ENCODE measurements at regions not wholly inside any gene's neighbourhood (a gene's known extent, or its start where the extent isn't known, plus 50 kb on each side); places are given as distances from the start of the nearest gene placed in this dataset.

- no peak for DNase-seq (ENCODE audit: low spot score in 2 of 2)
- no peaks in the 10 kb centered on the region for H3K9me3 ChIP-seq
- H3K4me3 ChIP-seq: no peak overlapping the region
- H3K27ac ChIP-seq: no peak overlapping the region
- H3K27me3 ChIP-seq: no peaks in the 10 kb centered on the region
- intact Hi-C loops (cut with DNase I; ENCODE audit: low total_unique reads): no loop called here
- peaks cover 0 to 8% of the 10 kb centered on the region in 2 donors for H3K4me1 ChIP-seq
- TF ChIP-seq POLR2A (IDR thresholded peaks at IDR 0.05) (no peak), POLR2AphosphoS5 (IDR thresholded peaks at IDR 0.05) (no peak), CTCF (IDR thresholded peaks at IDR 0.05) (no peak)
- H3K36me3 ChIP-seq: no peaks in the 10 kb centered on the region
Measured at GRCh38 chr5:38756068-38756467, 89.7 kb upstream of the OSMR start.

GRCh38 chr5:38757451-38758245 is 88.2 kb upstream of the OSMR start:
- no peak for TF ChIP-seq POLR2A (IDR thresholded peaks at IDR 0.05)
- no peak for TF ChIP-seq POLR2AphosphoS5 (IDR thresholded peaks at IDR 0.05)
- TF ChIP-seq CTCF (IDR thresholded peaks at IDR 0.05): no peak
- Histone ChIP-seq H3K9me3 (no peaks in the 10 kb centered on the region), H3K27ac (peak overlapping the region in 1 of 2 donors; percentile 19), H3K4me3 (no peak overlapping the region), H3K36me3 (no peaks in the 10 kb centered on the region), H3K27me3 (no peaks in the 10 kb centered on the region), H3K4me1 (peaks cover 0 to 8% of the 10 kb centered on the region in 2 donors)
- intact Hi-C loops (cut with DNase I; ENCODE audit: low total_unique reads): no loop called here
- no peak for DNase-seq (ENCODE audit: low spot score in 2 of 2)

- Histone ChIP-seq H3K27ac (peak overlapping the region in 1 of 2 donors; percentile 21), H3K9me3 (no peaks in the 10 kb centered on the region), H3K27me3 (no peaks in the 10 kb centered on the region), H3K36me3 (no peaks in the 10 kb centered on the region), H3K4me1 (peaks cover 0 to 8% of the 10 kb centered on the region in 2 donors), H3K4me3 (peak overlapping the region in 1 of 3 donors; percentile 13)
- TF ChIP-seq CTCF (IDR thresholded peaks at IDR 0.05) (no peak), POLR2A (IDR thresholded peaks at IDR 0.05) (no peak), POLR2AphosphoS5 (IDR thresholded peaks at IDR 0.05) (no peak)
- no peak for DNase-seq (ENCODE audit: low spot score in 2 of 2)
- intact Hi-C loops (cut with DNase I; ENCODE audit: low total_unique reads): no loop called here
Measured at GRCh38 chr5:38758774-38759600, 86.8 kb upstream of the OSMR start.

- no peak for TF ChIP-seq POLR2AphosphoS5 (IDR thresholded peaks at IDR 0.05)
- no peak for TF ChIP-seq POLR2A (IDR thresholded peaks at IDR 0.05)
- TF ChIP-seq CTCF (IDR thresholded peaks at IDR 0.05): no peak
- no peak overlapping the region for H3K27ac ChIP-seq
- H3K36me3 ChIP-seq: no peaks in the 10 kb centered on the region
- H3K27me3 ChIP-seq: no peaks in the 10 kb centered on the region
- no peak overlapping the region for H3K4me3 ChIP-seq
- H3K9me3 ChIP-seq: peaks cover 0 to 10% of the 10 kb centered on the region in 2 donors
- DNase-seq (ENCODE audit: low spot score in 2 of 2): no peak
- intact Hi-C loops (cut with DNase I; ENCODE audit: low total_unique reads): no loop called here
- H3K4me1 ChIP-seq: no peaks in the 10 kb centered on the region
Measured at GRCh38 chr5:38764937-38765391, 80.8 kb upstream of the OSMR start.

- no peak for TF ChIP-seq POLR2AphosphoS5 (IDR thresholded peaks at IDR 0.05)
- TF ChIP-seq CTCF (IDR thresholded peaks at IDR 0.05): no peak
- no peak for TF ChIP-seq POLR2A (IDR thresholded peaks at IDR 0.05)
- intact Hi-C loops (cut with DNase I; ENCODE audit: low total_unique reads): no loop called here
- no peaks in the 10 kb centered on the region for H3K27me3 ChIP-seq
Measured at GRCh38 chr5:38765399-38765861, 80.4 kb upstream of the OSMR start.

More at GRCh38 chr5:38765399-38765861, 80.4 kb upstream of the OSMR start:
- Histone ChIP-seq H3K4me1 (no peaks in the 10 kb centered on the region), H3K36me3 (no peaks in the 10 kb centered on the region), H3K27ac (no peak overlapping the region), H3K4me3 (no peak overlapping the region), H3K9me3 (peaks cover 0 to 10% of the 10 kb centered on the region in 2 donors)
- no peak for DNase-seq (ENCODE audit: low spot score in 2 of 2)

All from breast epithelium (tissue), 4 donors.